WTC11 (cell line): ENCODE measurements at regions not wholly inside any gene's neighbourhood (a gene's known extent, or its start where the extent isn't known, plus 50 kb on each side); places are given as distances from the start of the nearest gene placed in this dataset.

Experiments used
- ATAC-seq: fragments of 200-7000 bp; cut with Tn5 transposase; 2 replicates; pipeline ENCODE4 v1.10.0; 2021; ENCODE audit warnings: mild to moderate bottlenecking, moderate library complexity
- CTCF ChIA-PET: fragments of 300-600 bp; sonication (Branson Sonifier 250); formaldehyde crosslinking; loops from one replicate; lab custom pipeline; 2021; ENCODE audit warnings: antibody characterized with exemption; lab: Charles Lee
- POLR2A ChIA-PET: fragments of 350-600 bp; sonication (Branson Sonifier 250); formaldehyde crosslinking; loops from one replicate; lab custom pipeline; 2021; ENCODE audit warnings: antibody characterized with exemption; lab: Charles Lee
- DNase-seq: peaks from one replicate; pipeline ENCODE4 v3.0.0; 2021; ENCODE audit warnings: low spot score
- H3K27ac Mint-ChIP-seq: 2 replicates; pipeline ENCODE4 v1.8.0; 2021; ENCODE audit warnings: mixed read lengths
- H3K27me3 Mint-ChIP-seq: 2 replicates; pipeline ENCODE4 v1.8.0; 2021; ENCODE audit warnings: low read depth, mild to moderate bottlenecking, moderate library complexity, mixed read lengths
- H3K36me3 Mint-ChIP-seq: 2 replicates; pipeline ENCODE4 v1.8.0; 2021; ENCODE audit warnings: mixed read lengths
- H3K4me1 Mint-ChIP-seq: 2 replicates; pipeline ENCODE4 v1.8.0; 2022; ENCODE audit warnings: mixed read lengths
- H3K4me3 Mint-ChIP-seq: 2 replicates; pipeline ENCODE4 v1.8.0; 2021; ENCODE audit warnings: mild to moderate bottlenecking, moderate library complexity, mixed read lengths
- H3K9me3 Mint-ChIP-seq: 2 replicates; pipeline ENCODE4 v1.8.0; 2021; ENCODE audit warnings: mixed read lengths
- ATF1 ChIP-seq: sonication (generic); formaldehyde crosslinking; IDR thresholded peaks from 2 replicates; pipeline ENCODE4 v1.8.1; 2023; ENCODE audit warnings: mild to moderate bottlenecking, moderate library complexity, missing genetic modification reagents
- ESRRA ChIP-seq: sonication (generic); formaldehyde crosslinking; IDR thresholded peaks from 2 replicates; pipeline ENCODE4 v1.8.1; 2022; ENCODE audit warnings: mild to moderate bottlenecking, missing genetic modification reagents, borderline replicate concordance
- ETV6 ChIP-seq: sonication (generic); formaldehyde crosslinking; IDR thresholded peaks from 2 replicates; pipeline ENCODE4 v1.8.1; 2022; ENCODE audit warnings: mild to moderate bottlenecking, missing genetic modification reagents
- FOXJ3 ChIP-seq: sonication (generic); formaldehyde crosslinking; IDR thresholded peaks from 2 replicates; pipeline ENCODE4 v1.9.0; 2021; ENCODE audit warnings: missing genetic modification reagents, mild to moderate bottlenecking, borderline replicate concordance
- FOXK1 ChIP-seq: sonication (generic); formaldehyde crosslinking; IDR thresholded peaks from 2 replicates; pipeline ENCODE4 v1.8.0; 2022; ENCODE audit warnings: mild to moderate bottlenecking, moderate library complexity, missing genetic modification reagents
- FOXP1 ChIP-seq: sonication (generic); formaldehyde crosslinking; IDR thresholded peaks from 2 replicates; pipeline ENCODE4 v1.8.0; 2022; ENCODE audit warnings: missing genetic modification reagents, mild to moderate bottlenecking, moderate library complexity, borderline replicate concordance
- GABPB1 ChIP-seq: sonication (generic); formaldehyde crosslinking; IDR thresholded peaks from 2 replicates; pipeline ENCODE4 v1.8.1; 2023; ENCODE audit warnings: mild to moderate bottlenecking, missing genetic modification reagents
- KAT7 ChIP-seq: sonication (generic); formaldehyde crosslinking; IDR thresholded peaks from 2 replicates; pipeline ENCODE4 v1.8.1; 2023; ENCODE audit warnings: missing genetic modification reagents, mild to moderate bottlenecking, borderline replicate concordance
- NFYB ChIP-seq: sonication (generic); formaldehyde crosslinking; conservative IDR thresholded peaks from 2 replicates; pipeline ENCODE4 v1.8.0; 2022; ENCODE audit warnings: low read depth, missing genetic modification reagents
- NR2C2 ChIP-seq: sonication (generic); formaldehyde crosslinking; IDR thresholded peaks from 2 replicates; pipeline ENCODE4 v1.8.0; 2022; ENCODE audit warnings: mild to moderate bottlenecking, missing genetic modification reagents
- OVOL2 ChIP-seq: fragments of 250-450 bp; sonication (Bioruptor Pico); IDR thresholded peaks from 2 replicates; pipeline ENCODE4 v1.9.0; 2021; ENCODE audit warnings: mild to moderate bottlenecking, borderline replicate concordance
- RORB ChIP-seq: fragments of 250-450 bp; sonication (Bioruptor Pico); IDR thresholded peaks from 2 replicates; pipeline ENCODE4 v1.9.0; 2021; ENCODE audit warnings: mild to moderate bottlenecking
- SMAD3 ChIP-seq: sonication (generic); formaldehyde crosslinking; IDR thresholded peaks from 2 replicates; pipeline ENCODE4 v1.8.0; 2022; ENCODE audit warnings: missing genetic modification reagents, mild to moderate bottlenecking, borderline replicate concordance
- SP1 ChIP-seq: sonication (generic); formaldehyde crosslinking; conservative IDR thresholded peaks from 2 replicates; pipeline ENCODE4 v1.8.1; 2022; ENCODE audit warnings: missing genetic modification reagents
- TCF7 ChIP-seq: sonication (generic); formaldehyde crosslinking; IDR thresholded peaks from 2 replicates; pipeline ENCODE4 v1.8.0; 2022; ENCODE audit warnings: mild to moderate bottlenecking, low read depth, missing genetic modification reagents, moderate library complexity
- TEAD1 ChIP-seq: sonication (generic); formaldehyde crosslinking; IDR thresholded peaks from 2 replicates; pipeline ENCODE4 v1.8.0; 2022; ENCODE audit warnings: mild to moderate bottlenecking, missing genetic modification reagents
- ZNF138 ChIP-seq: sonication (generic); formaldehyde crosslinking; conservative IDR thresholded peaks from 2 replicates; pipeline ENCODE4 v1.8.1; 2022; ENCODE audit warnings: mild to moderate bottlenecking, moderate library complexity, missing genetic modification reagents
- ZNF416 ChIP-seq: fragments of 250-450 bp; sonication (Bioruptor Pico); IDR thresholded peaks from 2 replicates; pipeline ENCODE4 v1.9.0; 2021; ENCODE audit warnings: mild to moderate bottlenecking, inconsistent platforms
- ZNF671 ChIP-seq: fragments of 250-450 bp; sonication (Bioruptor Pico); IDR thresholded peaks from 2 replicates; pipeline ENCODE4 v1.8.0; 2021; ENCODE audit warnings: mild to moderate bottlenecking
- TF ChIP-seq, protein P1 (sequence below): sonication (generic); formaldehyde crosslinking; IDR thresholded peaks from 2 replicates; pipeline ENCODE4 v1.8.0; 2022; ENCODE audit warnings: mild to moderate bottlenecking, missing genetic modification reagents
- TF ChIP-seq, protein P2 (sequence below): sonication (generic); formaldehyde crosslinking; IDR thresholded peaks from 2 replicates; pipeline ENCODE4 v1.8.1; 2022; ENCODE audit warnings: mild to moderate bottlenecking, moderate library complexity, missing genetic modification reagents
- TF ChIP-seq, protein P3 (sequence below): sonication (generic); formaldehyde crosslinking; IDR thresholded peaks from 2 replicates; pipeline ENCODE4 v1.8.0; 2022; ENCODE audit warnings: mild to moderate bottlenecking, missing genetic modification reagents
- TF ChIP-seq, protein P4 (sequence below): fragments of 200-600 bp; IDR thresholded peaks from 2 replicates; pipeline ENCODE4 v1.8.0; 2022; ENCODE audit warnings: antibody characterized with exemption
- TF ChIP-seq, protein P5 (sequence below): fragments of 250-450 bp; sonication (Bioruptor Pico); IDR thresholded peaks from 2 replicates; pipeline ENCODE4 v1.9.0; 2021; ENCODE audit warnings: moderate library complexity, mild to moderate bottlenecking, inconsistent platforms, borderline replicate concordance
- TF ChIP-seq, protein P6 (sequence below): sonication (generic); formaldehyde crosslinking; IDR thresholded peaks from 2 replicates; pipeline ENCODE4 v1.8.1; 2023; ENCODE audit warnings: mild to moderate bottlenecking, missing genetic modification reagents, moderate library complexity
- TF ChIP-seq, protein P7 (sequence below): sonication (generic); formaldehyde crosslinking; IDR thresholded peaks from 2 replicates; pipeline ENCODE4 v1.8.0; 2022; ENCODE audit warnings: mild to moderate bottlenecking, missing genetic modification reagents
- TF ChIP-seq, protein P8 (sequence below): sonication (generic); formaldehyde crosslinking; IDR thresholded peaks from 2 replicates; pipeline ENCODE4 v1.8.1; 2023; ENCODE audit warnings: mild to moderate bottlenecking, moderate library complexity, missing genetic modification reagents

DNA sequence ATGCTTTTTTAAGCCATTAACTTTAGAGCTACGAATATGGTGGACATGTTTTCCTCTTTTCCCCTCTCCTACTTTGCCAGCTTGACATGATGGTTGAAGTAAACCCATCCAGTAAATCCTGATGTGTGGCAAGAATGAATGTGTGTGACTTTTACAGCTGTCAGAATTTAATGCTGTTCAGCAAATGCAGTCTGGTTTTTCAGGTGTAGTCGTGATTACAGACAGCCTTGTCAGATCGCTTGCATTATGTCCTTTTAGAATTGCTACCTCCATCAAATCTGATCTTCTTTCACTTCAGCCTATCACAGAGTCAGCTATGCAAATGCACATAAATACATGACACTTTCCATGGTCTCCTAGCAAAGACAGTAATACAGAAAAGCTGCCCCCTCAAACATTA is 278.5 kb downstream of the FBXO15 start:
- Mint-ChIP-seq H3K4me1 (peaks cover 19% of the 10 kb centered on the region), H3K27ac (no peak overlapping the region), H3K36me3 (no peaks in the 10 kb centered on the region), H3K4me3 (no peak overlapping the region), H3K27me3 (peaks cover 4% of the 10 kb centered on the region; the same call in 1 of the 2 replicates), H3K9me3 (no peaks in the 10 kb centered on the region)
- POLR2A ChIA-PET = no interaction called here
- CTCF ChIA-PET = no interaction called here
- no peak for ATAC-seq
- TF ChIP-seq, protein P1, sequence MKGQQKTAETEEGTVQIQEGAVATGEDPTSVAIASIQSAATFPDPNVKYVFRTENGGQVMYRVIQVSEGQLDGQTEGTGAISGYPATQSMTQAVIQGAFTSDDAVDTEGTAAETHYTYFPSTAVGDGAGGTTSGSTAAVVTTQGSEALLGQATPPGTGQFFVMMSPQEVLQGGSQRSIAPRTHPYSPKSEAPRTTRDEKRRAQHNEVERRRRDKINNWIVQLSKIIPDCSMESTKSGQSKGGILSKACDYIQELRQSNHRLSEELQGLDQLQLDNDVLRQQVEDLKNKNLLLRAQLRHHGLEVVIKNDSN = no peak
- TF ChIP-seq ZNF671 (CRISPR knock-in tag) (no peak), TCF7 (CRISPR knock-in tag) (no peak), GABPB1 (no peak), ZNF416 (CRISPR knock-in tag) (no peak)
- DNase-seq = no peak

DNA sequence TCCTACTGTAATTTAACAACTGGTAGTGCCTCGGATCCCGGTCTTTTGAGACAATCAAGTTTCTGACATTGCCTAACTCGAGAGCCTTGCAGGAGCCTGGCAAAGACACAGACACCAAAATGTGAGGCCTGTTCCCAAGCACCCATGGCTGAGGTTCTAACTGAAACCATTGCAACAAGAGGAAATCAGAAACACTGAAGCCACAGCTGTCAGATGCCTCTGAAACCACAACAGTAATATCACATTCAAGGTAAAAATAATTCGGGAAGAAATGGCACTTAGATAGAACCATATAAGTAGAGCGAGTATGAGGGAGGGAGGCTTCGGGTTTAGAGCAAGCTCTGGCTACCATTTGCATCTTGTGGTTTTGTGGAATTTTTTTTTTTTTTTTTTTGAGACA is 285.9 kb downstream of the FBXO15 start:
- Mint-ChIP-seq H3K36me3 (no peaks in the 10 kb centered on the region), H3K9me3 (peaks cover 7% of the 10 kb centered on the region), H3K27ac (no peak overlapping the region), H3K27me3 (no peaks in the 10 kb centered on the region), H3K4me1 (peaks cover 6% of the 10 kb centered on the region; the same call in 1 of the 2 replicates), H3K4me3 (no peak overlapping the region)
- no peak for DNase-seq
- ATAC-seq = no peak
- TF ChIP-seq, protein P2, sequence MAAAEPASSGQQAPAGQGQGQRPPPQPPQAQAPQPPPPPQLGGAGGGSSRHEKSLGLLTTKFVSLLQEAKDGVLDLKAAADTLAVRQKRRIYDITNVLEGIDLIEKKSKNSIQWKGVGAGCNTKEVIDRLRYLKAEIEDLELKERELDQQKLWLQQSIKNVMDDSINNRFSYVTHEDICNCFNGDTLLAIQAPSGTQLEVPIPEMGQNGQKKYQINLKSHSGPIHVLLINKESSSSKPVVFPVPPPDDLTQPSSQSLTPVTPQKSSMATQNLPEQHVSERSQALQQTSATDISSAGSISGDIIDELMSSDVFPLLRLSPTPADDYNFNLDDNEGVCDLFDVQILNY (CRISPR knock-in tag) = no peak
- TF ChIP-seq FOXJ3 (CRISPR knock-in tag) = no peak
- TF ChIP-seq, protein P3, sequence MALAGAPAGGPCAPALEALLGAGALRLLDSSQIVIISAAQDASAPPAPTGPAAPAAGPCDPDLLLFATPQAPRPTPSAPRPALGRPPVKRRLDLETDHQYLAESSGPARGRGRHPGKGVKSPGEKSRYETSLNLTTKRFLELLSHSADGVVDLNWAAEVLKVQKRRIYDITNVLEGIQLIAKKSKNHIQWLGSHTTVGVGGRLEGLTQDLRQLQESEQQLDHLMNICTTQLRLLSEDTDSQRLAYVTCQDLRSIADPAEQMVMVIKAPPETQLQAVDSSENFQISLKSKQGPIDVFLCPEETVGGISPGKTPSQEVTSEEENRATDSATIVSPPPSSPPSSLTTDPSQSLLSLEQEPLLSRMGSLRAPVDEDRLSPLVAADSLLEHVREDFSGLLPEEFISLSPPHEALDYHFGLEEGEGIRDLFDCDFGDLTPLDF = no peak
- TF ChIP-seq ATF1 (CRISPR knock-in tag) = no peak
- TF ChIP-seq ESRRA (CRISPR knock-in tag) = no peak
- TF ChIP-seq TEAD1 = no peak
- no peak for TF ChIP-seq RORB (CRISPR knock-in tag)
- TF ChIP-seq SP1 = no peak
- no peak for TF ChIP-seq NFYB
- TF ChIP-seq NR2C2 = no peak
- TF ChIP-seq ZNF138 (CRISPR knock-in tag) = no peak
- no peak for TF ChIP-seq OVOL2 (CRISPR knock-in tag)
- TF ChIP-seq, protein P4, sequence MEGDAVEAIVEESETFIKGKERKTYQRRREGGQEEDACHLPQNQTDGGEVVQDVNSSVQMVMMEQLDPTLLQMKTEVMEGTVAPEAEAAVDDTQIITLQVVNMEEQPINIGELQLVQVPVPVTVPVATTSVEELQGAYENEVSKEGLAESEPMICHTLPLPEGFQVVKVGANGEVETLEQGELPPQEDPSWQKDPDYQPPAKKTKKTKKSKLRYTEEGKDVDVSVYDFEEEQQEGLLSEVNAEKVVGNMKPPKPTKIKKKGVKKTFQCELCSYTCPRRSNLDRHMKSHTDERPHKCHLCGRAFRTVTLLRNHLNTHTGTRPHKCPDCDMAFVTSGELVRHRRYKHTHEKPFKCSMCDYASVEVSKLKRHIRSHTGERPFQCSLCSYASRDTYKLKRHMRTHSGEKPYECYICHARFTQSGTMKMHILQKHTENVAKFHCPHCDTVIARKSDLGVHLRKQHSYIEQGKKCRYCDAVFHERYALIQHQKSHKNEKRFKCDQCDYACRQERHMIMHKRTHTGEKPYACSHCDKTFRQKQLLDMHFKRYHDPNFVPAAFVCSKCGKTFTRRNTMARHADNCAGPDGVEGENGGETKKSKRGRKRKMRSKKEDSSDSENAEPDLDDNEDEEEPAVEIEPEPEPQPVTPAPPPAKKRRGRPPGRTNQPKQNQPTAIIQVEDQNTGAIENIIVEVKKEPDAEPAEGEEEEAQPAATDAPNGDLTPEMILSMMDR = no peak
- no peak for TF ChIP-seq KAT7 (CRISPR knock-in tag)
- ChIA-PET CTCF (no interaction called here), POLR2A (no interaction called here)

DNA sequence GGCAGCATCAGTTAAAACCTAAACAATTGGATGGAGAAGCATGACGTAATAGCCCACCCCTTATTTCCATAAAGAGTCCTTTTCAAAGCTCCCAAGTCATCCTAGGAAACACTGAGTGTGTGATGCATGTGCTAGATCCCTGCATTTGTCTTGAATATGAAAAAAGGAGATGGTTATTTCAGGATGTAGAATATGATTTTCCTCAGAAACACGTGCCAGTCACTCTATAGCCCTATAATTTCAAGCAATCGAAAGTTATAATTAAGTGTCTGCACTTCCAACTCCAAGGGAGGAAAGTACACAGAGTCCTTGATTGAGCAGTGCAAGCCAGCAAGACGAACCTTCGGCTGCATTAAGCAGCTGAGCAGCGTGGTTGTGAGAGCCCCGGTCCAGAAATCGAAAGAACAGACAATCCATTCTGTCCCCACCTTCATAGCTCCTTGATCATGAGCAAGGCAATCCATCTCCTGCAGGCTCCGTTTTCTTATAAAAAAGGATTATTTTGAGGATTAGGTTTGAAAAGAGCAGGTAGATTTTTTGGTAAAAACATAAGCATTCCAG is 287.7 kb downstream of the FBXO15 start:
- H3K36me3 Mint-ChIP-seq = no peaks in the 10 kb centered on the region
- ChIA-PET POLR2A (no interaction called here), CTCF (no interaction called here)
- DNase-seq (no peak), ATAC-seq (no peak)
- H3K4me3 Mint-ChIP-seq = no peak overlapping the region
- H3K4me1 Mint-ChIP-seq = peaks cover 6% of the 10 kb centered on the region; the same call in 1 of the 2 replicates
- no peak overlapping the region for H3K27ac Mint-ChIP-seq
- no peaks in the 10 kb centered on the region for H3K27me3 Mint-ChIP-seq
- TF ChIP-seq ETV6 (CRISPR knock-in tag) (no peak), SMAD3 (CRISPR knock-in tag) (no peak), FOXP1 (CRISPR knock-in tag) (no peak), NR2C2 (no peak), GABPB1 (no peak), OVOL2 (CRISPR knock-in tag) (no peak), FOXK1 (no peak)
- TF ChIP-seq, protein P5, sequence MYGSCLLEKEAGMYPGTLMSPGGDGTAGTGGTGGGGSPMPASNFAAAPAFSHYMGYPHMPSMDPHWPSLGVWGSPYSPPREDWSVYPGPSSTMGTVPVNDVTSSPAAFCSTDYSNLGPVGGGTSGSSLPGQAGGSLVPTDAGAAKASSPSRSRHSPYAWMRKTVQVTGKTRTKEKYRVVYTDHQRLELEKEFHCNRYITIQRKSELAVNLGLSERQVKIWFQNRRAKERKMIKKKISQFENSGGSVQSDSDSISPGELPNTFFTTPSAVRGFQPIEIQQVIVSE (CRISPR knock-in tag) = no peak
- TF ChIP-seq, protein P6, sequence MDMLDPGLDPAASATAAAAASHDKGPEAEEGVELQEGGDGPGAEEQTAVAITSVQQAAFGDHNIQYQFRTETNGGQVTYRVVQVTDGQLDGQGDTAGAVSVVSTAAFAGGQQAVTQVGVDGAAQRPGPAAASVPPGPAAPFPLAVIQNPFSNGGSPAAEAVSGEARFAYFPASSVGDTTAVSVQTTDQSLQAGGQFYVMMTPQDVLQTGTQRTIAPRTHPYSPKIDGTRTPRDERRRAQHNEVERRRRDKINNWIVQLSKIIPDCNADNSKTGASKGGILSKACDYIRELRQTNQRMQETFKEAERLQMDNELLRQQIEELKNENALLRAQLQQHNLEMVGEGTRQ (CRISPR knock-in tag) = no peak
- TF ChIP-seq, protein P7, sequence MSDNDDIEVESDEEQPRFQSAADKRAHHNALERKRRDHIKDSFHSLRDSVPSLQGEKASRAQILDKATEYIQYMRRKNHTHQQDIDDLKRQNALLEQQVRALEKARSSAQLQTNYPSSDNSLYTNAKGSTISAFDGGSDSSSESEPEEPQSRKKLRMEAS (CRISPR knock-in tag) = no peak
- TF ChIP-seq, protein P8, sequence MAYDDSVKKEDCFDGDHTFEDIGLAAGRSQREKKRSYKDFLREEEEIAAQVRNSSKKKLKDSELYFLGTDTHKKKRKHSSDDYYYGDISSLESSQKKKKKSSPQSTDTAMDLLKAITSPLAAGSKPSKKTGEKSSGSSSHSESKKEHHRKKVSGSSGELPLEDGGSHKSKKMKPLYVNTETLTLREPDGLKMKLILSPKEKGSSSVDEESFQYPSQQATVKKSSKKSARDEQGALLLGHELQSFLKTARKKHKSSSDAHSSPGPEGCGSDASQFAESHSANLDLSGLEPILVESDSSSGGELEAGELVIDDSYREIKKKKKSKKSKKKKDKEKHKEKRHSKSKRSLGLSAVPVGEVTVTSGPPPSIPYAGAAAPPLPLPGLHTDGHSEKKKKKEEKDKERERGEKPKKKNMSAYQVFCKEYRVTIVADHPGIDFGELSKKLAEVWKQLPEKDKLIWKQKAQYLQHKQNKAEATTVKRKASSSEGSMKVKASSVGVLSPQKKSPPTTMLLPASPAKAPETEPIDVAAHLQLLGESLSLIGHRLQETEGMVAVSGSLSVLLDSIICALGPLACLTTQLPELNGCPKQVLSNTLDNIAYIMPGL = no peak
- H3K9me3 Mint-ChIP-seq = peaks cover 13% of the 10 kb centered on the region
